DMS153 (cell line): ENCODE measurements at regions not wholly inside any gene's neighbourhood (a gene's known extent, or its start where the extent isn't known, plus 50 kb on each side); places are given as distances from the start of the nearest gene placed in this dataset.

ENCODE experiments used
- DNase-seq: peaks from one replicate; lab custom pipeline; 2025; lab: John Stamatoyannopoulos, UW

DNA sequence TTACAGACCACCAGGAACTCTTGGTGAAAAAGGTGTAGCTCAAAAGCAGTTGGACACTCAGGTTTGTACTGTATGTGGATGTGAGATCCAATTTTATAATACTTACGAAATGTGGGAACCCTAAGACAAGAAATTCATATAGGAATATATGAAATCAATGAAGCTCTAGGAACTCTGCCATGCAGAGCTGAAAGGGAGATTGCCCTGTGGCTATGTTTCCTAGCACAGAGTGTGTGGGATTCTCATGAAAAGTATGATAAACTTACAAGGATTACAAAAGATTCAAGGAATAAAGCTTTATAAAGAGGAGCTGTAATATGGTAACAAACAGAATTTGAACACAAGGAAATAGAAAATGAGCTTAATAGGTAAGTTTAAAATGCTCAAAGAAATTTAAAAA is 205.7 kb upstream of the FAM83B start:
- no peak for DNase-seq

GRCh38 chr6:54646069-54646950 is 200.3 kb upstream of the FAM83B start:
- DNase-seq: no peak

DNA sequence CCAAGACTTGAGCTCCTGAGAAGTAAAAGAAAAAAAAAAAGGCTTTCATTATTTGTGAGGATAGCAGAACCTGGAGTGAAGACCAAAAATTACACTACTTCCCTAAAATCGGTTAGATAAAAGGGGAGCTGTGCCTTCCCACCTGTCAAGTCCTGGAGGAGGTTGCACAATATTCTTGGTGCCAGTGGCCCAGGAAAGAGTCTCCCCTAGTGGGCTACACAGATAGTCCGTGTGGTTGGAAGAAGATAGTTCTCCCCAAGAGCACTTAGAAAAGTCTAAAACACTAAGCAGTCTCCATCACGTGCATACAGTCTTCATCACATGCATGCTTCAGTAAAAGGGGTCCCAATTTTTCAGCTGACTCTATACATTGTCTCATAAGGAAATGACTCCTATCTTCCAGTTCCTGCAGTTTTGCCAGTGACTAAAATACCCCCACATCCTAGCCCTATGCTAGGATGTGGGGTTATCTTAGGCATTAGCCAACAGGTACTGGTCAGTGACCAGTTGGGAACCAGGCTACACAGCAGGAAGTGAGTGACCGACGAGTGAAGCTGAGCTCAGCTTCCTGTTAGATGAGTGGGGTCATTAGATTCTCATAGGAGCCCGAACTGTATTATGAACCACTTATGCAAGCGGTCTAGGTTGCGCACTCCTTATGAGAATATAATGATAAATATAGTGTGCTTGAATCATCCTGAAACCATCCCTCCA is 199.5 kb upstream of the FAM83B start:
- DNase-seq: no peak

DNA sequence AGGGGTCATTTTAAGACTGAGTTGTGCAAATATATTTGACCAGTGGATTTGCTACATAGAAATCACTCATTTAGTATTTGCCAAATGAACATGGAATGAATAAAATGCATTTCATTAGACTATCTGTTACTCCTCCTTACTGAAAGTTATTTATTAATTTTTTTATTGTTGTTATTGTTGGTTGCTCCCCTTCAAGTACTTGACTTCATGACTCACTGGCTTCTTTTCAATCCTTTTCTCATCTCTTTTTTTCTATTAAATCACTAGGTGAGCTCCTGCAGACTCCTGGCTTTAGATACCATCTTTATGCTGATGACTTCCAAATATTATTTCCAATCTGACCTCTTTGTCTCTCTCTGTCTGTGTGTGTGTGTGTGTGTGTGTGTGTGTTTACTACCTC is 192.2 kb upstream of the FAM83B start:
- no peak for DNase-seq

GRCh38 chr6:54655162-54655561 is 191.4 kb upstream of the FAM83B start:
- DNase-seq: no peak

DNA sequence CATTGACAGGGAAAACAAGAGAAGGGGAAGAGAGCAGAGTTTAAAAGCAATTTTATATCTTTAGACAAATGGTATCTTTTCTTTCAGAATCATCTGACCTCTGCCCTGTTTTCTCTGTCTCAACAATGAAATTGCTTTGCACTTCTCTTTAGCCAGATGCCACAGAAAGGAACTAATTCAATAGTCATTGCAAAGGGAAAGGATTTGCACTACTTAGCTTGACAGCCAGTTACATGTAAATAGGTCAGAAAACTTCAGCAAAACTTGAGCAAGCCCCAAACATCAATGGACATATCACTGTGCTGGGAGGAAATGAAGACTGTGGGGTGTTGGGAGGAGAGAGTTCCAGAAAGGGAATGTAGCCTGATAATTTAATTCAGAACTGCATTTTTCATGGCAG is 181.3 kb upstream of the FAM83B start:
- DNase-seq: no peak

DNA sequence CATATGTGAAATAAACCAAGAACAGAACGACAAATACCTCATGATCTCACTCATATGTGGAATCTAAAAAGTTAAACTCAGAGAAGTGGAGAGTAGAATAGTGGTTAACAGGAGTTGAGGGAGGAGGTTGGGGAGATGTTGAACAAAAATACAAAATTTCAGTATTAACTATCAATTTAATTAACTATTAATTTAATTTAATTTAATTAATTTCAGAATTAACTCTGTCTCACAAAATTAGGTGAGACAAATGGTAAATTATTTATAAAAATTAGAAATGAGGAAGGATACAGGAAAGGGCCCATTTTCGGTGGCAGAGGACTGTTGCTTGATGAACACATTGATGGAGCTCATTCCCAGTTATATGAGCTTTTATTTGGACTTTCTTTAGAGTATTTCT is 166.0 kb upstream of the FAM83B start:
- no peak for DNase-seq

- no peak for DNase-seq
Measured at GRCh38 chr6:54681267-54681666, 165.3 kb upstream of the FAM83B start.

- DNase-seq: no peak
Measured at GRCh38 chr6:54681987-54682386, 164.6 kb upstream of the FAM83B start.

GRCh38 chr6:54689620-54690019 is 157.0 kb upstream of the FAM83B start:
- DNase-seq: no peak

DNA sequence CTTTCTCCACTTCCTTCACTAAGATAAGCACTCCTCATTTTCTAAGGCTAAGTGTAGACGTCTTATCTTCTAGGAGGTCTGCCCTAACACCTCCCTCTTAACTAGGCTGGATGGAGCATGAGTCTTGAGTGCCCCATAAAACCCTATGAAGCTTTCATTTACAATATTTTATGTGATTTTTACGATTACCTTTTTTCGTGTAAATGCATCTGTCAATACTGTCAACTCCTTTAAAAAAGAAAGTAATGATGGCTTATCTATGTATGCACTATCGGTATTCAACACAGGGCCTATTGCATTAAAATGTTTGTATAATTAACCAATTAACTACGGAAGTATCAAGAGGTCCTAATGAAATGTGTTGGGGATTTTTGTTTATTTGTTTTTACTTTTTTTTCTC is 156.0 kb upstream of the FAM83B start:
- no peak for DNase-seq

DNA sequence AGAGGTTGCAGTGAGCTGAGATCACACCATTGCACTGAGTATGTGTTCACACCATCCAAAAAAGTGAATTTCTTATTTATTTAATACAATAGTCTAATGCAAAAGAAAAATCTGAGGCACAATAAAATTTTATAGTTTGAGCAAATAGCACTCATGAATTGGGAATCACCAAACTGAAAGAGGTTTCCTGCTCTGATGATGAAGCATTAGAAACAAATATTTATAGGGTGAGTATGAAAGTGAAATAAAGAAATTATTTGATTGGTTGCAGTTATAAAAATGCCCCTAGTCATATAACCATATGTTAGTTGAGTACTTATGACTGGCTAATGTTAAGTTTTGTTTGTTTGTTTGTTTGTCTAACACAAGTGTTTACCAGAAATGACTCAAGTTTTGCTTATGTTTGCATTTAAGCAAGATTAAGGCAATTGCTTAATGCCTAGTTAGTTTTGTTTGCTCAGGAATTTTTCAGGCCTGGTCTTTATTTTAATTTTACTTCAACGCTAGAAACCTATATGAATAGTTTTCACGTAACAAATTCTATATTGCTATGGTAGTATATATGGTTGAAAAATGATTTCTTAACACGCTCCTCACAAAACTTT is 151.5 kb upstream of the FAM83B start:
- DNase-seq: no peak

GRCh38 chr6:54695815-54696214 is 150.8 kb upstream of the FAM83B start:
- no peak for DNase-seq

- DNase-seq: no peak
Measured at GRCh38 chr6:54697424-54697823, 149.1 kb upstream of the FAM83B start.

- DNase-seq: no peak
Measured at GRCh38 chr6:54698974-54699373, 147.6 kb upstream of the FAM83B start.

- no peak for DNase-seq
Measured at GRCh38 chr6:54700158-54700557, 146.4 kb upstream of the FAM83B start.

- no peak for DNase-seq
Measured at GRCh38 chr6:54702772-54703171, 143.8 kb upstream of the FAM83B start.

GRCh38 chr6:54706391-54706790 is 140.2 kb upstream of the FAM83B start:
- DNase-seq: no peak

GRCh38 chr6:54706844-54707605 is 139.5 kb upstream of the FAM83B start:
- DNase-seq: no peak

DNA sequence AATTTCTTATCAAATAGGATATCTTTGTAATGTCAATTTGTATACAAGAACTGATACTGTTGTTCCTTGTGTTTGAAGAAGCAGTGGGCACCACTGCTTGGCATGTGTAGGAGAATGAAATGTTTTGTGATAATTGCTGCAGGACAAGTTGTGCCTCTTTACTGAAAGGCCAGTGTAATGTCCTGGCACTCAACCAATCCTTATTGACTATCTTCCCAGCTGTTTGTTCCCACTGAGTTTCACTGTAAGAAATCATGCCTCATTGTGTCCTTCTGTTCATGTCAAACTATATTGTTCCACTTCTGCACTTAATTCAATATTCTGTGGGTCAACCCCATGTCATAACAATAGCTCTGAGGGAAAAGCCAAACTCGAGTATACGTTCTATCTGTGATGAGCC is 136.1 kb upstream of the FAM83B start:
- DNase-seq: no peak

DNA sequence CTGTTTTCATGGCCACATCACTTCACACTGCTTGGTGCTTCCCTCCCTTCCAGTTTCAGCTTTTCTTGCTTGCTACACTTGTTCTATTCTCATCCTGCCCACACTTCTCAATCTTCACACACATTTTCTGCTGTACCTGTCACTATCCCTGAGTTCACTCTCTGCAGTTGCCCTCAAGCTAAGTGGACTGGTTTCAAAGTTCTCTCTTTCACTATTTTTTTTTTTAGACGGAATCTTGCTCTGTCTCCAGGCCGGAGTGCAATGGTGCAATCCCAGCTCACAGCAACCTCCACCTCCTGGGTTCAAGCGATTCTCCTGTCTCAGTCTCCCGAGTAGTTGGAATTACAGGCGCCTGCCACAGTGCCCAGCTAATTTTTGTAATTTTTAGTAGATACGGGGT is 130.6 kb upstream of the FAM83B start:
- DNase-seq: no peak

- DNase-seq: no peak
Measured at GRCh38 chr6:54716877-54717276, 129.7 kb upstream of the FAM83B start.
